Neural cell (in vitro differentiated cells): ENCODE measurements at regions not wholly inside any gene's neighbourhood (a gene's known extent, or its start where the extent isn't known, plus 50 kb on each side); places are given as distances from the start of the nearest gene placed in this dataset.

Source experiments
- H2AFZ ChIP-seq: fragments of 200-600, 300-800 bp; sonication (generic), shearing (Covaris generic); 2 replicates; pipeline ENCODE4 v1.6.0; 2014; ENCODE audit warnings: low read depth, mild to moderate bottlenecking, antibody characterized with exemption, low read length, moderate library complexity
- H3F3A ChIP-seq: fragments of 200-600 bp; shearing (Covaris generic); 2 replicates; pipeline ENCODE4 v1.6.1; 2016; ENCODE audit warnings: mild to moderate bottlenecking, moderate library complexity, mixed read lengths, antibody characterized with exemption, low read length; ENCODE audit not compliant: insufficient read depth, poor library complexity, severe bottlenecking
- H3K27ac ChIP-seq: fragments of 200-600, 300-800 bp; sonication (generic), shearing (Covaris generic); 2 replicates; pipeline ENCODE4 v1.5.1; 2014; ENCODE audit warnings: mild to moderate bottlenecking, low read length, moderate library complexity
- H3K27me3 ChIP-seq: fragments of 300-800, 200-600 bp; sonication (generic), shearing (Covaris generic); 2 replicates; pipeline ENCODE4 v1.6.0; 2014; ENCODE audit warnings: mild to moderate bottlenecking, low read depth, low read length, moderate library complexity; ENCODE audit not compliant: insufficient read depth
- H3K36me3 ChIP-seq: fragments of 300-800, 200-600 bp; sonication (generic), shearing (Covaris generic); 2 replicates; pipeline ENCODE4 v1.5.1; 2014; ENCODE audit warnings: mild to moderate bottlenecking, antibody characterized with exemption, low read length, moderate library complexity; ENCODE audit not compliant: insufficient read depth
- H3K4me2 ChIP-seq: fragments of 300-800, 200-600 bp; sonication (generic), shearing (Covaris generic); 2 replicates; pipeline ENCODE4 v1.6.0; 2014; ENCODE audit warnings: mild to moderate bottlenecking, low read length
- H3K4me3 ChIP-seq: fragments of 300-800, 200-600 bp; sonication (generic), shearing (Covaris generic); 2 replicates; pipeline ENCODE4 v1.5.1; 2014; ENCODE audit warnings: mild to moderate bottlenecking, low read length, moderate library complexity
- H3K79me2 ChIP-seq: fragments of 200-600 bp; shearing (Covaris generic); replicated peaks from 2 replicates; pipeline ENCODE4 v1.6.0; 2014; ENCODE audit warnings: mild to moderate bottlenecking, low read length, moderate library complexity; ENCODE audit not compliant: insufficient read depth
- H3K9ac ChIP-seq: fragments of 300-800, 200-600 bp; sonication (generic), shearing (Covaris generic); 2 replicates; pipeline ENCODE4 v1.6.1; 2016; ENCODE audit warnings: mild to moderate bottlenecking, low read length, mixed read lengths
- H3K9me2 ChIP-seq: fragments of 200-600 bp; shearing (Covaris generic); 2 replicates; pipeline ENCODE4 v1.6.1; 2016; ENCODE audit warnings: mild to moderate bottlenecking, low read length, mixed read lengths; ENCODE audit not compliant: insufficient read depth
- H3K9me3 ChIP-seq: fragments of 200-600, 300-800 bp; sonication (generic), shearing (Covaris generic); 2 replicates; pipeline ENCODE4 v1.6.1; 2016; ENCODE audit warnings: mild to moderate bottlenecking, mixed run types, low read length, moderate library complexity, mixed read lengths
- H4K20me1 ChIP-seq: fragments of 200-600 bp; shearing (Covaris generic); 2 replicates; pipeline ENCODE4 v1.6.1; 2016; ENCODE audit warnings: mild to moderate bottlenecking, mixed run types; ENCODE audit not compliant: insufficient read depth
- EP300 ChIP-seq: fragments of 450-650 bp; conservative IDR thresholded peaks from 2 replicates; pipeline ENCODE4 v1.6.1; 2014; ENCODE audit warnings: antibody characterized with exemption, mild to moderate bottlenecking, moderate library complexity; ENCODE audit not compliant: poor library complexity, severe bottlenecking
- EZH2 ChIP-seq: fragments of 200-600, 300-800 bp; shearing (Covaris generic), sonication (generic); IDR thresholded peaks from 2 replicates; pipeline ENCODE4 v1.6.1; 2014; ENCODE audit warnings: antibody characterized with exemption, low read length, borderline replicate concordance, mild to moderate bottlenecking; ENCODE audit not compliant: insufficient read depth, poor library complexity, severe bottlenecking
- MXI1 ChIP-seq: fragments of 450-650 bp; conservative IDR thresholded peaks from 2 replicates; pipeline ENCODE4 v1.6.1; 2014; ENCODE audit warnings: antibody characterized with exemption, mild to moderate bottlenecking; ENCODE audit not compliant: poor library complexity, severe bottlenecking
- POLR2AphosphoS5 ChIP-seq: IDR thresholded peaks from 2 replicates; pipeline ENCODE4 v1.6.1; 2012
- RAD21 ChIP-seq: fragments of 450-650 bp; conservative IDR thresholded peaks from 2 replicates; pipeline ENCODE4 v1.6.1; 2014; ENCODE audit warnings: antibody characterized with exemption, mild to moderate bottlenecking, moderate library complexity
- SMC3 ChIP-seq: fragments of 450-650 bp; conservative IDR thresholded peaks from 2 replicates; pipeline ENCODE4 v1.6.1; 2014; ENCODE audit warnings: antibody characterized with exemption, mild to moderate bottlenecking, moderate library complexity; ENCODE audit not compliant: poor library complexity
- TAF1 ChIP-seq: IDR thresholded peaks from 2 replicates; pipeline ENCODE4 v1.6.1; 2012; ENCODE audit warnings: low read depth
- TF ChIP-seq, protein P1 (sequence below): fragments of 450-650 bp; IDR thresholded peaks from 2 replicates; pipeline ENCODE4 v1.5.1; 2014; ENCODE audit warnings: antibody characterized with exemption, mild to moderate bottlenecking, moderate library complexity; ENCODE audit not compliant: poor library complexity, severe bottlenecking
- TF ChIP-seq, protein P2 (sequence below): IDR thresholded peaks from 2 replicates; pipeline ENCODE4 v1.6.1; 2012; ENCODE audit warnings: borderline replicate concordance

DNA sequence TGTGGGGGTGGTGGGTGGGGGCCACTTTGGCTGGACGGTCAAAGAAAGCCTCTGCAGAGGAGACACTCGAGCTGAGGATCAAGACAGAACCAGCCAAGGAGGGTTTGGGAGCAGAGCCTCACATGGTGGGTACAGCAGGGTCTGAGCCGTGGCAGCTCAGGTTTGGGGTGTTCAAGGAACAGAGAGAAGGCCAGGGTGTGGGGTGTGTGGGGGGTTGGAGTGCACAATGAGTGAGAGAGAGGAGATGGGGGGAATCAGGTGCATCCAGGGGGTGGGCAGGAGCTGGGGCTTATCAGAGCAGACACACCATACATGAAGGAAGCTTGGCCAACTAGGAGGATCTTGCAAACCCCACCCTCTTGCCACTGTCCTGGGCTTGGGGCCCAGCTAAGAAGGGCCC lies 140.0 kb downstream of the NSG2 start:
- H3K4me2 ChIP-seq, result no peak overlapping the region
- no peak overlapping the region for H2AFZ ChIP-seq
- no peak overlapping the region for H3K4me3 ChIP-seq
- no peaks in the 10 kb centered on the region for H3K9me2 ChIP-seq
- H3K9me3 ChIP-seq, result no peaks in the 10 kb centered on the region
- TF ChIP-seq RAD21, result no peak
- TF ChIP-seq, protein P1, sequence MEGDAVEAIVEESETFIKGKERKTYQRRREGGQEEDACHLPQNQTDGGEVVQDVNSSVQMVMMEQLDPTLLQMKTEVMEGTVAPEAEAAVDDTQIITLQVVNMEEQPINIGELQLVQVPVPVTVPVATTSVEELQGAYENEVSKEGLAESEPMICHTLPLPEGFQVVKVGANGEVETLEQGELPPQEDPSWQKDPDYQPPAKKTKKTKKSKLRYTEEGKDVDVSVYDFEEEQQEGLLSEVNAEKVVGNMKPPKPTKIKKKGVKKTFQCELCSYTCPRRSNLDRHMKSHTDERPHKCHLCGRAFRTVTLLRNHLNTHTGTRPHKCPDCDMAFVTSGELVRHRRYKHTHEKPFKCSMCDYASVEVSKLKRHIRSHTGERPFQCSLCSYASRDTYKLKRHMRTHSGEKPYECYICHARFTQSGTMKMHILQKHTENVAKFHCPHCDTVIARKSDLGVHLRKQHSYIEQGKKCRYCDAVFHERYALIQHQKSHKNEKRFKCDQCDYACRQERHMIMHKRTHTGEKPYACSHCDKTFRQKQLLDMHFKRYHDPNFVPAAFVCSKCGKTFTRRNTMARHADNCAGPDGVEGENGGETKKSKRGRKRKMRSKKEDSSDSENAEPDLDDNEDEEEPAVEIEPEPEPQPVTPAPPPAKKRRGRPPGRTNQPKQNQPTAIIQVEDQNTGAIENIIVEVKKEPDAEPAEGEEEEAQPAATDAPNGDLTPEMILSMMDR, result no peak
- TF ChIP-seq EP300, result no peak
- TF ChIP-seq POLR2AphosphoS5, result no peak
- no peak for TF ChIP-seq MXI1
- no peak for TF ChIP-seq TAF1
- TF ChIP-seq, protein P2, sequence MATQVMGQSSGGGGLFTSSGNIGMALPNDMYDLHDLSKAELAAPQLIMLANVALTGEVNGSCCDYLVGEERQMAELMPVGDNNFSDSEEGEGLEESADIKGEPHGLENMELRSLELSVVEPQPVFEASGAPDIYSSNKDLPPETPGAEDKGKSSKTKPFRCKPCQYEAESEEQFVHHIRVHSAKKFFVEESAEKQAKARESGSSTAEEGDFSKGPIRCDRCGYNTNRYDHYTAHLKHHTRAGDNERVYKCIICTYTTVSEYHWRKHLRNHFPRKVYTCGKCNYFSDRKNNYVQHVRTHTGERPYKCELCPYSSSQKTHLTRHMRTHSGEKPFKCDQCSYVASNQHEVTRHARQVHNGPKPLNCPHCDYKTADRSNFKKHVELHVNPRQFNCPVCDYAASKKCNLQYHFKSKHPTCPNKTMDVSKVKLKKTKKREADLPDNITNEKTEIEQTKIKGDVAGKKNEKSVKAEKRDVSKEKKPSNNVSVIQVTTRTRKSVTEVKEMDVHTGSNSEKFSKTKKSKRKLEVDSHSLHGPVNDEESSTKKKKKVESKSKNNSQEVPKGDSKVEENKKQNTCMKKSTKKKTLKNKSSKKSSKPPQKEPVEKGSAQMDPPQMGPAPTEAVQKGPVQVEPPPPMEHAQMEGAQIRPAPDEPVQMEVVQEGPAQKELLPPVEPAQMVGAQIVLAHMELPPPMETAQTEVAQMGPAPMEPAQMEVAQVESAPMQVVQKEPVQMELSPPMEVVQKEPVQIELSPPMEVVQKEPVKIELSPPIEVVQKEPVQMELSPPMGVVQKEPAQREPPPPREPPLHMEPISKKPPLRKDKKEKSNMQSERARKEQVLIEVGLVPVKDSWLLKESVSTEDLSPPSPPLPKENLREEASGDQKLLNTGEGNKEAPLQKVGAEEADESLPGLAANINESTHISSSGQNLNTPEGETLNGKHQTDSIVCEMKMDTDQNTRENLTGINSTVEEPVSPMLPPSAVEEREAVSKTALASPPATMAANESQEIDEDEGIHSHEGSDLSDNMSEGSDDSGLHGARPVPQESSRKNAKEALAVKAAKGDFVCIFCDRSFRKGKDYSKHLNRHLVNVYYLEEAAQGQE, result no peak
- TF ChIP-seq SMC3, result no peak
- TF ChIP-seq EZH2, result no peak
- H3K27ac ChIP-seq, result no peak overlapping the region
- no peaks in the 10 kb centered on the region for H3K79me2 ChIP-seq
- H4K20me1 ChIP-seq, result no peaks in the 10 kb centered on the region
- no peak overlapping the region for H3K9ac ChIP-seq
- H3F3A ChIP-seq, result no peaks in the 10 kb centered on the region
- H3K27me3 ChIP-seq, result no peaks in the 10 kb centered on the region
- no peaks in the 10 kb centered on the region for H3K36me3 ChIP-seq

DNA sequence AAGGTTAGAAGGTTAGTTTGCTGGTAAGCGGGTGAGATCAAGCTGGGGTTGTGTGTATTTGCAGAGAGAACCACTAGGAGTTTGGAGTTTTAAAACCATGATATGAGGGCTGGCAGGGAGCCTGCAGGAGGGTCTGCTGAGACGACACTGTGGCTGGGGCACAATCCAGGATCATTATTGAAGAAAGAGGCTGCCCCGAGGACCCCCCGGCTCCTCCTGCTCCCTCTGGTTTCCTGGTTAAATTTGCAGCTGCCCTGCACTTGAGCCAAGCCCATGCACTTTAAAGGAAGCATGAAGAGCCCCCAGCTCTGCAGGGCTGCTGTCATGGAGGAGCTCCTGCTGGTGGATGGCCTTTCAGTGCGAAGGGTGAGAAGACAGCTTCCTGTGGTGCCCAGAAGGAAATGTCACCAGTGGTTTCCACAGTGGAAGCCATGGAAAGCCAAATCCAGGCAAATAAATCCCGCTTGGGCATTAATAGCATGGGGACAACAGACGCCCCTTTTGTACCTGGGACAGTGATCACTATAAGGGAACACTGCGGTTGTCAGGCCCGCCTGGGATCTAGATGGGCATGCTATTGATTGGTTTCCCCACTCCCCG lies 140.7 kb downstream of the NSG2 start:
- Histone ChIP-seq H3K4me3 (no peak overlapping the region), H2AFZ (no peak overlapping the region), H3K27ac (no peak overlapping the region), H3K9me3 (no peaks in the 10 kb centered on the region), H4K20me1 (no peaks in the 10 kb centered on the region), H3K79me2 (no peaks in the 10 kb centered on the region), H3K36me3 (no peaks in the 10 kb centered on the region), H3F3A (no peaks in the 10 kb centered on the region), H3K27me3 (no peaks in the 10 kb centered on the region), H3K4me2 (no peak overlapping the region), H3K9ac (no peak overlapping the region), H3K9me2 (no peaks in the 10 kb centered on the region)
- TF ChIP-seq, protein P2, result no peak
